Liver (tissue), 7 donors: ENCODE measurements at regions not wholly inside any gene's neighbourhood (a gene's known extent, or its start where the extent isn't known, plus 50 kb on each side); places are given as distances from the start of the nearest gene placed in this dataset.
A peak's percentile ranks its signal among the peaks of the same experiment; 100 is the strongest.
"Not testable (repeated sequence)": the region's sequence is repeated elsewhere in the genome, so short reads cannot be mapped to it uniquely, and the experiment has no call there.

Experiments
- DNase-seq: peaks from one replicate; pipeline ENCODE4 v3.0.0-alpha.2; 2017; ENCODE audit warnings: low spot score
- H3K27ac ChIP-seq, 2 donors: one replicate each; pipeline ENCODE4 v1.7.0; 2013; ENCODE audit warnings: inconsistent platforms in 2 of 2, low read length in 2 of 2, control low read depth in 1 of 2, low read depth in 1 of 2, mild to moderate bottlenecking in 1 of 2
- H3K27me3 ChIP-seq, 4 donors: one replicate each; pipeline versions ENCODE4 v1.6.1 to v1.7.0; 2013; ENCODE audit warnings: low read length in 3 of 4, inconsistent platforms in 1 of 4, mild to moderate bottlenecking in 1 of 4, moderate library complexity in 1 of 4; ENCODE audit not compliant: control insufficient read depth in 4 of 4, insufficient read depth in 4 of 4
- H3K36me3 ChIP-seq, 4 donors: one replicate each; pipeline versions ENCODE4 v1.6.1 to v1.7.0; 2013; ENCODE audit warnings: low read length in 3 of 4, mild to moderate bottlenecking in 3 of 4, low read depth in 1 of 4, moderate library complexity in 1 of 4; ENCODE audit not compliant: control insufficient read depth in 4 of 4, insufficient read depth in 3 of 4
- H3K4me1 ChIP-seq, 4 donors: one replicate each; pipeline versions ENCODE4 v1.6.1 to v1.7.0; 2013; ENCODE audit warnings: low read length in 3 of 4, mild to moderate bottlenecking in 3 of 4, moderate library complexity in 1 of 4; ENCODE audit not compliant: control insufficient read depth in 4 of 4, insufficient read depth in 4 of 4
- H3K4me3 ChIP-seq, 3 donors: one replicate each; pipeline versions ENCODE4 v1.6.1 to v1.7.0; 2013; ENCODE audit warnings: low read length in 3 of 3, control low read depth in 1 of 3, low read depth in 1 of 3, mild to moderate bottlenecking in 1 of 3
- H3K9ac ChIP-seq, 2 donors: one replicate each; pipeline ENCODE4 v1.7.0; 2013; ENCODE audit warnings: low read length in 2 of 2, mild to moderate bottlenecking in 2 of 2, moderate library complexity in 2 of 2, control low read depth in 1 of 2, low read depth in 1 of 2
- H3K9me3 ChIP-seq, 4 donors: one replicate each; pipeline versions ENCODE4 v1.6.1 to v1.7.0; 2013; ENCODE audit warnings: low read length in 3 of 4; ENCODE audit not compliant: control insufficient read depth in 4 of 4
- EGR1 ChIP-seq, 2 donors: IDR thresholded peaks; 2 replicates each; pipeline ENCODE4 v1.6.1; 2016 to 2018; ENCODE audit warnings: antibody characterized with exemption in 2 of 2, low read depth in 2 of 2
- GABPA ChIP-seq, 2 donors: IDR thresholded peaks in 1 of 2; conservative IDR thresholded peaks in 1 of 2; 2 replicates each; pipeline ENCODE4 v1.6.1; 2016; ENCODE audit warnings: antibody characterized with exemption in 2 of 2, mild to moderate bottlenecking in 1 of 2, moderate library complexity in 1 of 2
- NR2F2 ChIP-seq: IDR thresholded peaks from 2 replicates; pipeline ENCODE4 v1.6.1; 2016; ENCODE audit warnings: antibody characterized with exemption
- SP1 ChIP-seq: IDR thresholded peaks from 2 replicates; pipeline ENCODE4 v1.6.1; 2018; ENCODE audit warnings: antibody characterized with exemption, mild to moderate bottlenecking
- YY1 ChIP-seq: IDR thresholded peaks from 2 replicates; pipeline ENCODE4 v1.6.1; 2016; ENCODE audit warnings: antibody characterized with exemption, mild to moderate bottlenecking
- WGBS: extraction: QIAGEN DNeasy Blood & Tissue Kit; methylation state at CpG from one replicate; pipeline ENCODE4 v1.1.7; 2013; 5-methylcytosine and 5-hydroxymethylcytosine counted together
- TF ChIP-seq, protein P1 (sequence below): IDR thresholded peaks from 2 replicates; pipeline ENCODE4 v1.6.1; 2016; ENCODE audit warnings: antibody characterized with exemption, mild to moderate bottlenecking
- TF ChIP-seq, protein P2 (sequence below): IDR thresholded peaks from 2 replicates; pipeline ENCODE4 v1.6.1; 2016; ENCODE audit warnings: antibody characterized with exemption
- donor health status: healthy.
- donor health status: healthy.
- donor health status: healthy.
- donor health status: healthy.

DNA sequence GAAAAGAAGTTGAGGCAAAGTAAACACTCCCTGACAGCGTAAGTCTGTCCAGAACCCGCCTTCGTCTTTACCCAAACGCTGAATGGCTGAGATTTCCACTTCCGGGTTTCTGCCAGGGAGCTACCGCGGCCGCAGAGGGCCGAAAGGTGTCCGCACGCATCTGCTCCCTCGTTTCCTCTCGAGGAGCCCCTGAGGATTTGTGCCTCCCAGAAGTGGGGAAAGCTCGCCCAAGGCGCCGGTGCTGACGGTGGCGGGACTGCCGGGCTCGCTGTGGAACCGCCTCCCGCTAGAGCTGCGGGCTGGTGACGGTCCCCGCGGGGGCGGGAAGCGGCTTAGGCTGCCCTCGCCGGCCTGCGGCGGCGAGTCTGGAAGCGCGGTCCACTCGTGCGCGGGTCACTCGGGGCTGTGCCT is 1760.2 kb upstream of the DEFB115 start:
- peaks cover 0 to 6% (median under 1%) of the 10 kb centered on the region in 4 donors for H3K9me3 ChIP-seq
- H3K27ac ChIP-seq = no peak overlapping the region
- DNase-seq = peak; percentile 32
- H3K4me1 ChIP-seq = no peaks in the 10 kb centered on the region
- WGBS = 33% methylated on average over 39 of the region's 39 CpGs
- no peaks in the 10 kb centered on the region for H3K36me3 ChIP-seq
- no peaks in the 10 kb centered on the region for H3K27me3 ChIP-seq
- H3K9ac ChIP-seq = no peak overlapping the region
- peak in 1 of 2 donors; percentile 82 for TF ChIP-seq GABPA (IDR thresholded peaks at IDR 0.05 in 1 of 2, conservative IDR thresholded peaks at IDR 0.05 in 1 of 2)
- no peak for TF ChIP-seq SP1
- TF ChIP-seq, protein P1, sequence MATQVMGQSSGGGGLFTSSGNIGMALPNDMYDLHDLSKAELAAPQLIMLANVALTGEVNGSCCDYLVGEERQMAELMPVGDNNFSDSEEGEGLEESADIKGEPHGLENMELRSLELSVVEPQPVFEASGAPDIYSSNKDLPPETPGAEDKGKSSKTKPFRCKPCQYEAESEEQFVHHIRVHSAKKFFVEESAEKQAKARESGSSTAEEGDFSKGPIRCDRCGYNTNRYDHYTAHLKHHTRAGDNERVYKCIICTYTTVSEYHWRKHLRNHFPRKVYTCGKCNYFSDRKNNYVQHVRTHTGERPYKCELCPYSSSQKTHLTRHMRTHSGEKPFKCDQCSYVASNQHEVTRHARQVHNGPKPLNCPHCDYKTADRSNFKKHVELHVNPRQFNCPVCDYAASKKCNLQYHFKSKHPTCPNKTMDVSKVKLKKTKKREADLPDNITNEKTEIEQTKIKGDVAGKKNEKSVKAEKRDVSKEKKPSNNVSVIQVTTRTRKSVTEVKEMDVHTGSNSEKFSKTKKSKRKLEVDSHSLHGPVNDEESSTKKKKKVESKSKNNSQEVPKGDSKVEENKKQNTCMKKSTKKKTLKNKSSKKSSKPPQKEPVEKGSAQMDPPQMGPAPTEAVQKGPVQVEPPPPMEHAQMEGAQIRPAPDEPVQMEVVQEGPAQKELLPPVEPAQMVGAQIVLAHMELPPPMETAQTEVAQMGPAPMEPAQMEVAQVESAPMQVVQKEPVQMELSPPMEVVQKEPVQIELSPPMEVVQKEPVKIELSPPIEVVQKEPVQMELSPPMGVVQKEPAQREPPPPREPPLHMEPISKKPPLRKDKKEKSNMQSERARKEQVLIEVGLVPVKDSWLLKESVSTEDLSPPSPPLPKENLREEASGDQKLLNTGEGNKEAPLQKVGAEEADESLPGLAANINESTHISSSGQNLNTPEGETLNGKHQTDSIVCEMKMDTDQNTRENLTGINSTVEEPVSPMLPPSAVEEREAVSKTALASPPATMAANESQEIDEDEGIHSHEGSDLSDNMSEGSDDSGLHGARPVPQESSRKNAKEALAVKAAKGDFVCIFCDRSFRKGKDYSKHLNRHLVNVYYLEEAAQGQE = peak; percentile 23
- TF ChIP-seq YY1 = peak; percentile 39
- TF ChIP-seq EGR1 (IDR thresholded peaks at IDR 0.05; ENCODE audit: low read depth in 2 of 2) = peak in 1 of 2 donors; percentile 25
- TF ChIP-seq, protein P2, sequence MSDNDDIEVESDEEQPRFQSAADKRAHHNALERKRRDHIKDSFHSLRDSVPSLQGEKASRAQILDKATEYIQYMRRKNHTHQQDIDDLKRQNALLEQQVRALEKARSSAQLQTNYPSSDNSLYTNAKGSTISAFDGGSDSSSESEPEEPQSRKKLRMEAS = peak; percentile 13
- TF ChIP-seq NR2F2 = no peak
- H3K4me3 ChIP-seq = peak overlapping the region in 2 of 3 donors; percentile 45 to 49

GRCh38 chr20:29497684-29498083 is 1759.8 kb upstream of the DEFB115 start:
- H3K4me1 ChIP-seq, H3K9me3 ChIP-seq, H3K9ac ChIP-seq, H3K27ac ChIP-seq, H3K27me3 ChIP-seq, H3K36me3 ChIP-seq, DNase-seq: not testable (repeated sequence)
- H3K4me3 ChIP-seq = peak overlapping the region in 1 of 3 donors; percentile 45
- WGBS = 51% methylated on average over 18 of the region's 18 CpGs

DNA sequence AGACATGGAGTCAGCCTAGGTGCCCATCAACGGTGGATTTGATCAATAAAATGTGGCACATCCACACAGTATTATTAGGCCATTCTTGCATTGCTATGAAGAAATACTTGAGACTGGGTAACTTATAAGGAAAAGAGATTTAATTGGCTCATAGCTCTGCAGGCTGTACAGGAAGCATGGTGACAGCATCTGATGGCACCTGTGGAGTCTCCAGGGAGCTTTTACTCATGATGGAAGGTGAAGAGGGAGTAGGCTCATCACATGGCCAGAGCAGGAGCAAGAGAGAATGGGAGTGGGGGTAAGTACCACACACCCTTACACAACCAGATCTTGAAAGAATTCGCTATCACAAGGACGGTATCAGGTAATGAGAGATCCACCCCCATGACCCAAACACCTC is 1756.7 kb upstream of the DEFB115 start:
- not testable (repeated sequence) for H3K27me3 ChIP-seq, H3K4me1 ChIP-seq, DNase-seq, H3K9me3 ChIP-seq, H3K27ac ChIP-seq, H3K36me3 ChIP-seq, H3K9ac ChIP-seq, H3K4me3 ChIP-seq
- 54% methylated on average over 3 of the region's 3 CpGs for WGBS

GRCh38 chr20:29514634-29515033 is 1742.8 kb upstream of the DEFB115 start:
- H3K27me3 ChIP-seq, DNase-seq: not testable (repeated sequence)
- WGBS = 67% methylated on average over 13 of the region's 13 CpGs

DNA sequence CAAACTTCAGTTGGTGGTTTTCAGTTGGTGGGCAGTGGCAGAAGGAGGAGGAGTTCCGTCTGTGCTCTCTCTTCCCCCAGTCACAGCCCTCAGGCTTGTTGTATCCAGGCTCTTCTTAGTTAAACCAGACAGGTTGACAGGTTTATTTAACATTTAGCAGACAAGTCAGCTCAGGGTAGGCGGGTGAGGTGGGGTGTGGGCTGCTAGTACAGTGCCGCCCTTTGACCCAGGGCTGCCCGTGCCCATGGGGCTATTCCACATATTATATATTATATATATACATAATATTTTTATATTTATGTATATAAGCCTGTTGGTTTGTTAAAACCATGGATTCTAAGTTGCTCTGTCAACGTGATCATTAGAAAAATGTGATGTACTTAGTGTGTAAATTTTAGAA is 1740.6 kb upstream of the DEFB115 start:
- H3K9me3 ChIP-seq, H3K27ac ChIP-seq, H3K9ac ChIP-seq, H3K4me1 ChIP-seq, DNase-seq, H3K27me3 ChIP-seq, H3K4me3 ChIP-seq, H3K36me3 ChIP-seq: not testable (repeated sequence)
- 50% methylated on average over 5 of the region's 5 CpGs for WGBS

More at GRCh38 chr20:29514634-29515033, 1742.8 kb upstream of the DEFB115 start:
- H3K36me3 ChIP-seq, H3K27ac ChIP-seq, H3K4me3 ChIP-seq, H3K4me1 ChIP-seq, H3K9ac ChIP-seq, H3K9me3 ChIP-seq: not testable (repeated sequence)
